GM12891 (cell line): ENCODE measurements at regions not wholly inside any gene's neighbourhood (a gene's known extent, or its start where the extent isn't known, plus 50 kb on each side); places are given as distances from the start of the nearest gene placed in this dataset.
"Not testable (repeated sequence)": the region's sequence is repeated elsewhere in the genome, so short reads cannot be mapped to it uniquely, and the experiment has no call there.

Source experiments
- DNase-seq: peaks from one replicate; pipeline ENCODE4 v3.0.0; 2011; ENCODE audit warnings: low spot score; ENCODE audit not compliant: insufficient read length
- FAIRE-seq: peaks from 2 replicates; lab custom pipeline; 2011; peaks lifted over from hg19 to GRCh38; lab: Jason Lieb, UNC
- PAX5 ChIP-seq: IDR thresholded peaks from 2 replicates; pipeline ENCODE4 v1.6.1; 2011; ENCODE audit warnings: low read length, moderate library complexity, mild to moderate bottlenecking; ENCODE audit not compliant: insufficient read depth, severe bottlenecking
- POLR2A ChIP-seq: IDR thresholded peaks from 2 replicates; pipeline ENCODE4 v1.6.1; 2011; ENCODE audit warnings: low read depth, low read length, control low read depth
- POLR2AphosphoS5 ChIP-seq: IDR thresholded peaks from 2 replicates; pipeline ENCODE4 v1.6.1; 2011; ENCODE audit warnings: low read depth, low read length, control low read depth
- POU2F2 ChIP-seq: IDR thresholded peaks from 2 replicates; pipeline ENCODE4 v1.6.1; 2011; ENCODE audit warnings: low read depth, mild to moderate bottlenecking, control low read depth, low read length, moderate library complexity
- SPI1 ChIP-seq: IDR thresholded peaks from 2 replicates; pipeline ENCODE4 v1.6.1; 2011; ENCODE audit warnings: low read depth, low read length, control low read depth
- TAF1 ChIP-seq: IDR thresholded peaks from 2 replicates; pipeline ENCODE4 v1.6.1; 2011; ENCODE audit warnings: low read depth, low read length, control low read depth

- FAIRE-seq (no peak), DNase-seq (no peak)
- TF ChIP-seq POLR2AphosphoS5 (no peak), POLR2A (no peak), SPI1 (no peak), PAX5 (no peak), TAF1 (no peak), POU2F2 (no peak)
Measured at GRCh38 chr13:53447456-53447855, 418.8 kb downstream of the OLFM4 start.

GRCh38 chr13:53447863-53448262 lies 419.2 kb downstream of the OLFM4 start:
- DNase-seq (no peak), FAIRE-seq (no peak)
- TF ChIP-seq POLR2AphosphoS5 (no peak), PAX5 (no peak), POU2F2 (no peak), POLR2A (no peak), TAF1 (no peak), SPI1 (no peak)

DNA sequence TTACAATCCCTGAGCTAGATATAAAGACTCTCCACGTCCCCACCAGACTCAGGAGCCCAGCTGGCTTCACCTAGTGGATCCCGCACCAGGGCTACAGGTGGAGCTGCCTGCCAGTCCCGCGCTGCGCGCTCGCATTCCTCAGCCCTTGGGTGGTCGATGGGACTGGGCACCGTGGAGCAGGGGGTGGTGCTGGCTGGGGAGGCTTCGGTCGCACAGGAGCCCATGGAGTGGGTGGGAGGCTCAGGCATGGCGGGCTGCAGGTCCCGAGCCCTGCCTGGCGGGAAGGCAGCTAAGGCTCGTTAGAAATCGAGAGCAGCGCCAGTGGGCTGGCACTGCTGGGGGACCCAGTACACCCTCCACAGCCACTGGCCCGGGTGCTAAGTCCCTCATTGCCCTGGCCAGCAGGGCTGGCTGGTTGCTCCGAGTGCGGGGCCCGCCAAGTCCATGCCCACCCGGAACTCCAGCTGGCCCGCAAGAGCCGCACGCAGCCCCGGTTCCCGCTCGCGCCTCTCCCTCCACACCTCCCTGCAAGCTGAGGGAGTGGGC lies 423.7 kb downstream of the OLFM4 start:
- FAIRE-seq, DNase-seq: not testable (repeated sequence)

GRCh38 chr13:53460796-53461195 lies 432.2 kb downstream of the OLFM4 start:
- no peak for FAIRE-seq
- TF ChIP-seq PAX5, result no peak
- no peak for TF ChIP-seq POLR2A
- TF ChIP-seq TAF1, result no peak
- TF ChIP-seq POU2F2, result no peak
- TF ChIP-seq SPI1, result no peak
- no peak for TF ChIP-seq POLR2AphosphoS5
- no peak for DNase-seq

GRCh38 chr13:53463106-53463505 lies 434.5 kb downstream of the OLFM4 start:
- FAIRE-seq (no peak), DNase-seq (no peak)
- TF ChIP-seq POU2F2 (no peak), TAF1 (no peak), PAX5 (no peak), SPI1 (no peak), POLR2AphosphoS5 (no peak), POLR2A (no peak)

- DNase-seq, result no peak
- TF ChIP-seq SPI1 (no peak), POLR2A (no peak), POLR2AphosphoS5 (no peak), PAX5 (no peak), TAF1 (no peak), POU2F2 (no peak)
- FAIRE-seq, result no peak
Measured at GRCh38 chr13:53466576-53466975, 438.0 kb downstream of the OLFM4 start.

DNA sequence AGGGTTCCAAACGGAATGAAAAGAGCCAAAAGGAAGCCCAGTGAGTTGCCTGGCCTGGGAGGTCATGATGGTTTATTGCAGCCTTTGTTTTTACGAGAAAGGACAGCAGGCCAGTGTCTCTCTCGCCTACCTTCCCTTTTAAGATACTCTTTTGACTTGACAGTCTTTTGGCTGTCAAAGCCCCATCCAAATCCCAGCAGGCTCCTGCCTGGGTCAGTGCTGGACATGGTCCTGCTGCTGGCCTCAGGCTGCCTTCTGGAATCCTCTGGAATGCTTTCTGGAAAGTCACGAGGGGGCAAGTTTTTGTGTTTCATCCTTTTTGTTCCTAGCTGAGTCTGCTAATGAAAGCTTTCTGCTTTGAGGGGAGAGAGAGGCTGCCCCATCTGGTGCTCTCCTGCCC lies 444.8 kb downstream of the OLFM4 start:
- FAIRE-seq, result no peak
- TF ChIP-seq TAF1, result no peak
- TF ChIP-seq SPI1, result no peak
- no peak for TF ChIP-seq POLR2AphosphoS5
- TF ChIP-seq PAX5, result no peak
- no peak for TF ChIP-seq POLR2A
- no peak for TF ChIP-seq POU2F2
- DNase-seq, result no peak

DNA sequence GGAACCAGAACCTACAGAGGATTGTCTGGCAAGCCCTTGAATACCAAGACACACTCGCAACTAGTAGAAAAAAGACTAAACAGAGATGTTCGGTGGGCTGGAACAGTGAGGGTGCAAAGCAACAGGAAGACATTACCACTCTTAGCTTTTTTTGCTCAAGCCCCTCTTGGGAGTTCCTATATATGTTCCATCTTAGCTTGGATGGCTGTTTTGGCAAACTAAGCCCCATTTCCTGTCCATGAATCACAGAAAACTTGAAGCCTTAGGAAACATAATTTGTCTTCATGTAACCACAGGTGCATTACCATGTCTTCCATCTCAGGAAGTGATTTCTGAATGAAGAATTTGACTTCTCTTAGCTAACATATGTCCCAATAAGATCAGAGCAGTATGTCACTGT lies 446.3 kb downstream of the OLFM4 start:
- no peak for TF ChIP-seq SPI1
- no peak for TF ChIP-seq TAF1
- TF ChIP-seq POU2F2, result no peak
- FAIRE-seq (no peak), DNase-seq (no peak)

GRCh38 chr13:53490752-53491151 lies 462.1 kb downstream of the OLFM4 start:
- FAIRE-seq, result no peak
- TF ChIP-seq TAF1 (no peak), POLR2AphosphoS5 (no peak), PAX5 (no peak), POU2F2 (no peak), SPI1 (no peak), POLR2A (no peak)
- no peak for DNase-seq

GRCh38 chr13:53494406-53494805 lies 465.8 kb downstream of the OLFM4 start:
- no peak for TF ChIP-seq SPI1
- no peak for TF ChIP-seq POLR2AphosphoS5
- no peak for TF ChIP-seq POU2F2
- TF ChIP-seq TAF1, result no peak
- TF ChIP-seq PAX5, result no peak
- no peak for TF ChIP-seq POLR2A
- FAIRE-seq (no peak), DNase-seq (no peak)
